ENCODE measurements at regions not wholly inside any gene's neighbourhood (a gene's known extent, or its start where the extent isn't known, plus 50 kb on each side); places are given as distances from the start of the nearest gene placed in this dataset.

DNA sequence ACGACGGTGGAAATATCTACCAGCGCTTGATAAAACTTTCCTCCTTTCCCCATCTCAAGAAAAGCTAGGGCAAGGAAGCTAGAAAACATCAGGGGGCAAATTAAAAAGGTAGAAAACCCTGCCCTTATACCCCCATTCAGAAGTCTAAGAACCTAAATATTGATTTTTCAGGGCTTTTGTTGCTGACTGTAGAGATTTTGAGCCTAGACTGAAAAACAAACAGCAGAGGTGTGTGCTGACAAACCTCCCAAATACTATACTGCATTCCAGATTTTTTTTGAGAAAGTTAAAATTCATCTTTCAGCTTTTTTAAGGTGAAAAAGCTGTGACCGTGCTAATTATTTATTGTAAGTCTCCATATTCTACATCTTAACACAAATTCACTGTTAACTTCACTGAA is 478.3 kb upstream of the SOX5 start:
- peaks cover 3% of the 10 kb centered on the region for H3K79me2 ChIP-seq (replicated peaks; ENCODE audit: insufficient read depth, low read length)
- H3K9me2 ChIP-seq (ENCODE audit: insufficient read depth, low read length) = no peaks in the 10 kb centered on the region
- H3K4me3 ChIP-seq (ENCODE audit: low read length) = no peak overlapping the region
- H3K9ac ChIP-seq (ENCODE audit: low read length) = no peak overlapping the region
- H3K27ac ChIP-seq (ENCODE audit: low read length) = no peak overlapping the region
- H4K20me1 ChIP-seq (ENCODE audit: insufficient read depth) = no peaks in the 10 kb centered on the region
- H2AFZ ChIP-seq (ENCODE audit: low read depth, low read length) = no peak overlapping the region
- H3K36me3 ChIP-seq (ENCODE audit: insufficient read depth, low read length) = no peaks in the 10 kb centered on the region
- no peaks in the 10 kb centered on the region for H3K27me3 ChIP-seq (ENCODE audit: insufficient read depth, low read depth, low read length)
- no peaks in the 10 kb centered on the region for H3K9me3 ChIP-seq (ENCODE audit: low read length)
- no peak overlapping the region for H3K4me2 ChIP-seq (ENCODE audit: low read length)
- no peaks in the 10 kb centered on the region for H3F3A ChIP-seq (ENCODE audit: insufficient read depth, low read length, poor library complexity, severe bottlenecking)
- no peak for TF ChIP-seq EZH2 (IDR thresholded peaks at IDR 0.05; ENCODE audit: borderline replicate concordance, insufficient read depth, low read length, poor library complexity, severe bottlenecking)
- TF ChIP-seq, protein P1, sequence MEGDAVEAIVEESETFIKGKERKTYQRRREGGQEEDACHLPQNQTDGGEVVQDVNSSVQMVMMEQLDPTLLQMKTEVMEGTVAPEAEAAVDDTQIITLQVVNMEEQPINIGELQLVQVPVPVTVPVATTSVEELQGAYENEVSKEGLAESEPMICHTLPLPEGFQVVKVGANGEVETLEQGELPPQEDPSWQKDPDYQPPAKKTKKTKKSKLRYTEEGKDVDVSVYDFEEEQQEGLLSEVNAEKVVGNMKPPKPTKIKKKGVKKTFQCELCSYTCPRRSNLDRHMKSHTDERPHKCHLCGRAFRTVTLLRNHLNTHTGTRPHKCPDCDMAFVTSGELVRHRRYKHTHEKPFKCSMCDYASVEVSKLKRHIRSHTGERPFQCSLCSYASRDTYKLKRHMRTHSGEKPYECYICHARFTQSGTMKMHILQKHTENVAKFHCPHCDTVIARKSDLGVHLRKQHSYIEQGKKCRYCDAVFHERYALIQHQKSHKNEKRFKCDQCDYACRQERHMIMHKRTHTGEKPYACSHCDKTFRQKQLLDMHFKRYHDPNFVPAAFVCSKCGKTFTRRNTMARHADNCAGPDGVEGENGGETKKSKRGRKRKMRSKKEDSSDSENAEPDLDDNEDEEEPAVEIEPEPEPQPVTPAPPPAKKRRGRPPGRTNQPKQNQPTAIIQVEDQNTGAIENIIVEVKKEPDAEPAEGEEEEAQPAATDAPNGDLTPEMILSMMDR (IDR thresholded peaks at IDR 0.05; ENCODE audit: poor library complexity, severe bottlenecking) = no peak
- TF ChIP-seq SMC3 (conservative IDR thresholded peaks at IDR 0.05; ENCODE audit: poor library complexity) = no peak
- TF ChIP-seq EP300 (conservative IDR thresholded peaks at IDR 0.05; ENCODE audit: poor library complexity, severe bottlenecking) = no peak
- no peak for TF ChIP-seq POLR2AphosphoS5 (IDR thresholded peaks at IDR 0.05)
- no peak for TF ChIP-seq TAF1 (IDR thresholded peaks at IDR 0.05; ENCODE audit: low read depth)
- TF ChIP-seq RAD21 (conservative IDR thresholded peaks at IDR 0.05) = no peak
- TF ChIP-seq, protein P2, sequence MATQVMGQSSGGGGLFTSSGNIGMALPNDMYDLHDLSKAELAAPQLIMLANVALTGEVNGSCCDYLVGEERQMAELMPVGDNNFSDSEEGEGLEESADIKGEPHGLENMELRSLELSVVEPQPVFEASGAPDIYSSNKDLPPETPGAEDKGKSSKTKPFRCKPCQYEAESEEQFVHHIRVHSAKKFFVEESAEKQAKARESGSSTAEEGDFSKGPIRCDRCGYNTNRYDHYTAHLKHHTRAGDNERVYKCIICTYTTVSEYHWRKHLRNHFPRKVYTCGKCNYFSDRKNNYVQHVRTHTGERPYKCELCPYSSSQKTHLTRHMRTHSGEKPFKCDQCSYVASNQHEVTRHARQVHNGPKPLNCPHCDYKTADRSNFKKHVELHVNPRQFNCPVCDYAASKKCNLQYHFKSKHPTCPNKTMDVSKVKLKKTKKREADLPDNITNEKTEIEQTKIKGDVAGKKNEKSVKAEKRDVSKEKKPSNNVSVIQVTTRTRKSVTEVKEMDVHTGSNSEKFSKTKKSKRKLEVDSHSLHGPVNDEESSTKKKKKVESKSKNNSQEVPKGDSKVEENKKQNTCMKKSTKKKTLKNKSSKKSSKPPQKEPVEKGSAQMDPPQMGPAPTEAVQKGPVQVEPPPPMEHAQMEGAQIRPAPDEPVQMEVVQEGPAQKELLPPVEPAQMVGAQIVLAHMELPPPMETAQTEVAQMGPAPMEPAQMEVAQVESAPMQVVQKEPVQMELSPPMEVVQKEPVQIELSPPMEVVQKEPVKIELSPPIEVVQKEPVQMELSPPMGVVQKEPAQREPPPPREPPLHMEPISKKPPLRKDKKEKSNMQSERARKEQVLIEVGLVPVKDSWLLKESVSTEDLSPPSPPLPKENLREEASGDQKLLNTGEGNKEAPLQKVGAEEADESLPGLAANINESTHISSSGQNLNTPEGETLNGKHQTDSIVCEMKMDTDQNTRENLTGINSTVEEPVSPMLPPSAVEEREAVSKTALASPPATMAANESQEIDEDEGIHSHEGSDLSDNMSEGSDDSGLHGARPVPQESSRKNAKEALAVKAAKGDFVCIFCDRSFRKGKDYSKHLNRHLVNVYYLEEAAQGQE (IDR thresholded peaks at IDR 0.05; ENCODE audit: borderline replicate concordance) = no peak
- TF ChIP-seq MXI1 (conservative IDR thresholded peaks at IDR 0.05; ENCODE audit: poor library complexity, severe bottlenecking) = no peak

DNA sequence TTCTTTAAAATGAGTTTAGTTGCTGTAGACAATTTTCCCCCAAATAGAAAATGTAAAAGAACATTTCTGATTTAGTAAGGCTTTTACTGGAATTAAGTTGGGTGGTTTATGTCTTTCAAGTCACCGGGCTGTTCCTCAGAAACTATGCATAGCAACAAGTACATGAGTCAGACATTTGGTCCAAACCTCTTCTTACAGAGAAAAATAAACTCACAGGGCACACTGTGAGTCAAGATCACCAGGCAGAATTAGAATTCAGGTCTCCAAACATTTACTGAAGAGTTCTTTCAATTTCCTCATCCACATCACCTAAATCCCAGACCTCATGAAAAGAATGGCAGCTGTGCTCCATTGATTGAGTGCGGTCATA is 476.1 kb upstream of the SOX5 start:
- H3K4me2 ChIP-seq (ENCODE audit: low read length) = no peak overlapping the region
- H3K79me2 ChIP-seq (replicated peaks; ENCODE audit: insufficient read depth, low read length) = peaks cover 3% of the 10 kb centered on the region
- no peak overlapping the region for H2AFZ ChIP-seq (ENCODE audit: low read depth, low read length)
- no peaks in the 10 kb centered on the region for H3K27me3 ChIP-seq (ENCODE audit: insufficient read depth, low read depth, low read length)
- H3K27ac ChIP-seq (ENCODE audit: low read length) = no peak overlapping the region
- no peaks in the 10 kb centered on the region for H3K9me3 ChIP-seq (ENCODE audit: low read length)
- no peaks in the 10 kb centered on the region for H3K36me3 ChIP-seq (ENCODE audit: insufficient read depth, low read length)
- no peaks in the 10 kb centered on the region for H3F3A ChIP-seq (ENCODE audit: insufficient read depth, low read length, poor library complexity, severe bottlenecking)
- H3K9me2 ChIP-seq (ENCODE audit: insufficient read depth, low read length) = no peaks in the 10 kb centered on the region
- no peaks in the 10 kb centered on the region for H4K20me1 ChIP-seq (ENCODE audit: insufficient read depth)
- TF ChIP-seq, protein P1 (IDR thresholded peaks at IDR 0.05; ENCODE audit: poor library complexity, severe bottlenecking) = no peak
- no peak for TF ChIP-seq EP300 (conservative IDR thresholded peaks at IDR 0.05; ENCODE audit: poor library complexity, severe bottlenecking)
- TF ChIP-seq SMC3 (conservative IDR thresholded peaks at IDR 0.05; ENCODE audit: poor library complexity) = no peak
- TF ChIP-seq EZH2 (IDR thresholded peaks at IDR 0.05; ENCODE audit: borderline replicate concordance, insufficient read depth, low read length, poor library complexity, severe bottlenecking) = no peak
- no peak for TF ChIP-seq TAF1 (IDR thresholded peaks at IDR 0.05; ENCODE audit: low read depth)
- TF ChIP-seq, protein P2 (IDR thresholded peaks at IDR 0.05; ENCODE audit: borderline replicate concordance) = no peak
- TF ChIP-seq RAD21 (conservative IDR thresholded peaks at IDR 0.05) = no peak
- TF ChIP-seq MXI1 (conservative IDR thresholded peaks at IDR 0.05; ENCODE audit: poor library complexity, severe bottlenecking) = no peak
- no peak for TF ChIP-seq POLR2AphosphoS5 (IDR thresholded peaks at IDR 0.05)
- no peak overlapping the region for H3K9ac ChIP-seq (ENCODE audit: low read length)
- no peak overlapping the region for H3K4me3 ChIP-seq (ENCODE audit: low read length)
